NCI-H524 treated with DMSO at 0.1 percent for 48 hours (cell line): ENCODE measurements at regions not wholly inside any gene's neighbourhood (a gene's known extent, or its start where the extent isn't known, plus 50 kb on each side); places are given as distances from the start of the nearest gene placed in this dataset.
"Not testable (repeated sequence)": the region's sequence is repeated elsewhere in the genome, so short reads cannot be mapped to it uniquely, and the experiment has no call there.

ENCODE experiments used
- DNase-seq: peaks from one replicate; lab custom pipeline; 2025; lab: John Stamatoyannopoulos, UW

- no peak for DNase-seq
These were observed 592.0 kb downstream of the BNC2 start for GRCh38 chr9:16278326-16278999.

GRCh38 chr9:16281707-16282106 is 588.8 kb downstream of the BNC2 start:
- DNase-seq, result no peak

GRCh38 chr9:16282216-16282615 is 588.3 kb downstream of the BNC2 start:
- DNase-seq, result no peak

GRCh38 chr9:16282718-16283117 is 587.8 kb downstream of the BNC2 start:
- DNase-seq, result no peak

GRCh38 chr9:16286160-16286559 is 584.3 kb downstream of the BNC2 start:
- no peak for DNase-seq

GRCh38 chr9:16289639-16290038 is 580.8 kb downstream of the BNC2 start:
- DNase-seq, result no peak

- DNase-seq, result no peak
These were observed 580.3 kb downstream of the BNC2 start for GRCh38 chr9:16290169-16290568.

GRCh38 chr9:16291921-16292320 is 578.5 kb downstream of the BNC2 start:
- DNase-seq, result no peak

- DNase-seq, result no peak
These were observed 576.9 kb downstream of the BNC2 start for GRCh38 chr9:16293610-16294009.

- DNase-seq, result no peak
These were observed 576.2 kb downstream of the BNC2 start for GRCh38 chr9:16294133-16294770.

- not testable (repeated sequence) for DNase-seq
These were observed 575.5 kb downstream of the BNC2 start for GRCh38 chr9:16294940-16295339.

GRCh38 chr9:16299368-16299767 is 571.1 kb downstream of the BNC2 start:
- not testable (repeated sequence) for DNase-seq

- DNase-seq, result no peak
These were observed 567.0 kb downstream of the BNC2 start for GRCh38 chr9:16303506-16303905.

GRCh38 chr9:16304301-16304700 is 566.2 kb downstream of the BNC2 start:
- DNase-seq, result no peak

- DNase-seq, result no peak
These were observed 563.9 kb downstream of the BNC2 start for GRCh38 chr9:16306586-16306985.

- DNase-seq, result no peak
These were observed 562.8 kb downstream of the BNC2 start for GRCh38 chr9:16307626-16308195.

- DNase-seq, result no peak
These were observed 561.8 kb downstream of the BNC2 start for GRCh38 chr9:16308645-16309044.

- DNase-seq, result no peak
These were observed 561.4 kb downstream of the BNC2 start for GRCh38 chr9:16309082-16309468.

- no peak for DNase-seq
These were observed 560.8 kb downstream of the BNC2 start for GRCh38 chr9:16309469-16310271.

- DNase-seq, result peak; percentile 3
These were observed 560.0 kb downstream of the BNC2 start for GRCh38 chr9:16310278-16311110.

GRCh38 chr9:16312116-16312515 is 558.4 kb downstream of the BNC2 start:
- DNase-seq, result no peak
